Transverse colon (tissue), 4 donors: ENCODE measurements at regions not wholly inside any gene's neighbourhood (a gene's known extent, or its start where the extent isn't known, plus 50 kb on each side); places are given as distances from the start of the nearest gene placed in this dataset.

Experiments
- DNase-seq: peaks from one replicate; pipeline ENCODE4 v3.0.0-alpha.2; 2019
- H3K27ac ChIP-seq, 4 donors: fragments of 200-600 bp; sonication (generic); 2 replicates each; pipeline ENCODE4 v1.5.1; 2016 to 2018; ENCODE audit warnings: inconsistent platforms in 4 of 4
- H3K27me3 ChIP-seq: fragments of 200-600 bp; sonication (generic); 2 replicates; pipeline ENCODE4 v1.5.1; 2017; ENCODE audit warnings: inconsistent platforms
- H3K36me3 ChIP-seq, 4 donors: fragments of 200-600 bp; sonication (generic); 2 replicates each; pipeline ENCODE4 v1.5.1; 2017 to 2019; ENCODE audit warnings: inconsistent platforms in 4 of 4
- H3K4me1 ChIP-seq, 4 donors: fragments of 200-600 bp; sonication (generic); 2 replicates each; pipeline ENCODE4 v1.5.1; 2017 to 2020; ENCODE audit warnings: inconsistent platforms in 4 of 4
- H3K4me3 ChIP-seq, 4 donors: fragments of 200-600 bp; sonication (generic); 1 replicate in 1 of 4; 2 replicates in 3 of 4; pipeline versions ENCODE4 v1.5.1 to v1.6.1; 2017 to 2019; ENCODE audit warnings: inconsistent platforms in 4 of 4
- H3K9me3 ChIP-seq, 2 donors: fragments of 200-600 bp; sonication (generic); 2 replicates each; pipeline ENCODE4 v1.5.1; 2017 to 2019; ENCODE audit warnings: inconsistent platforms in 2 of 2
- CTCF ChIP-seq, 5 experiments: fragments of 200-600 bp in 3 of 5; fragments of 450-650 bp in 2 of 5; sonication (generic) in 3 of 5; IDR thresholded peaks; 1 replicate in 2 of 5; 2 replicates in 3 of 5; pipeline ENCODE4 v1.5.1; 2016 to 2017; ENCODE audit warnings: antibody characterized with exemption in 5 of 5, inconsistent platforms in 3 of 5, mild to moderate bottlenecking in 2 of 5, moderate library complexity in 1 of 5
- EP300 ChIP-seq: sonication (generic); formaldehyde crosslinking; IDR thresholded peaks from one replicate; pipeline ENCODE4 v1.6.1; 2017; ENCODE audit warnings: antibody characterized with exemption, low read depth
- POLR2A ChIP-seq: fragments of 450-650 bp; IDR thresholded peaks from one replicate; pipeline ENCODE4 v1.6.1; 2016; ENCODE audit warnings: antibody characterized with exemption, mild to moderate bottlenecking, moderate library complexity
- POLR2AphosphoS5 ChIP-seq, 3 donors: sonication (generic); formaldehyde crosslinking; IDR thresholded peaks; one replicate each; pipeline ENCODE4 v1.6.1; 2016; ENCODE audit warnings: antibody characterized with exemption in 3 of 3
- WGBS, 2 donors: methylation state at CpG; one replicate each; pipeline ENCODE4 v1.1.5; 2018; ENCODE audit warnings: low coverage in 1 of 2; 5-methylcytosine and 5-hydroxymethylcytosine counted together
- in situ Hi-C, 4 donors: fragments of 200-750 bp; cut with MboI; loops; one replicate each; pipeline versions ENCODE4 v1.15.0 to v1.15.1; 2017; ENCODE audit warnings: low sequenced_read_pairs in 3 of 4, low pct_ligation_motif_present in 1 of 4, low pct_unique_long_range_greater_than_20kb in 1 of 4
- intact Hi-C: fragments of 100-400 bp; cut with DNase I; formaldehyde crosslinking; loops from one replicate; pipeline ENCODE4 v1.15.1; 2023; ENCODE audit warnings: low total_unique reads

DNA sequence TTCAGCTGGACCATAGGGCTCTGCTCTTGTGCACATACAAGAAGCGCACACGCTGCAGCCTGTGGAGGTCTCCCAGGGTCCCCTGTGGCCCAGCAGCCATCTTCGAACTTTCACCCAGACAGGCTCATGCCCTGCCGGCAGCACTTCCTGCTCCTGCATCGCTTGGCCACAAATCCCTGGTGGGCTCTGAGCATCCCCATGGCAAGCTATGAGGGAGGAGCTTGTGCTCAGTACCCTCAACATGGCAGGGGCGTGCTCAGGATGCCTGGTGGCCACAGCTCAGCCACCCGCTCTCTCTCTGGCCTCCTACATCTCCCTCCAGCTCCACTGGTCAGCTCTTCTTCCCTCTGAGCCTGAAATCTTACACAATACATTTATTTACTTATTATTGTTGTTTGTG is 63.7 kb downstream of the IRX2 start:
- H3K9me3 ChIP-seq, result no peaks in the 10 kb centered on the region
- WGBS, 2 donors, result 80 to 81% methylated on average over 1 to 7 of the region's 7 CpGs
- H3K27ac ChIP-seq, result no peak overlapping the region
- TF ChIP-seq EP300 (no peak), POLR2A (no peak), CTCF (IDR thresholded peaks at IDR 0.05) (no peak), POLR2AphosphoS5 (IDR thresholded peaks at IDR 0.05) (no peak)
- H3K36me3 ChIP-seq, result no peaks in the 10 kb centered on the region
- H3K4me1 ChIP-seq, result no peaks in the 10 kb centered on the region
- in situ Hi-C loops (no loop called here), intact Hi-C loops (no loop called here)
- DNase-seq, result no peak
- H3K4me3 ChIP-seq, result no peak overlapping the region
- no peaks in the 10 kb centered on the region for H3K27me3 ChIP-seq

DNA sequence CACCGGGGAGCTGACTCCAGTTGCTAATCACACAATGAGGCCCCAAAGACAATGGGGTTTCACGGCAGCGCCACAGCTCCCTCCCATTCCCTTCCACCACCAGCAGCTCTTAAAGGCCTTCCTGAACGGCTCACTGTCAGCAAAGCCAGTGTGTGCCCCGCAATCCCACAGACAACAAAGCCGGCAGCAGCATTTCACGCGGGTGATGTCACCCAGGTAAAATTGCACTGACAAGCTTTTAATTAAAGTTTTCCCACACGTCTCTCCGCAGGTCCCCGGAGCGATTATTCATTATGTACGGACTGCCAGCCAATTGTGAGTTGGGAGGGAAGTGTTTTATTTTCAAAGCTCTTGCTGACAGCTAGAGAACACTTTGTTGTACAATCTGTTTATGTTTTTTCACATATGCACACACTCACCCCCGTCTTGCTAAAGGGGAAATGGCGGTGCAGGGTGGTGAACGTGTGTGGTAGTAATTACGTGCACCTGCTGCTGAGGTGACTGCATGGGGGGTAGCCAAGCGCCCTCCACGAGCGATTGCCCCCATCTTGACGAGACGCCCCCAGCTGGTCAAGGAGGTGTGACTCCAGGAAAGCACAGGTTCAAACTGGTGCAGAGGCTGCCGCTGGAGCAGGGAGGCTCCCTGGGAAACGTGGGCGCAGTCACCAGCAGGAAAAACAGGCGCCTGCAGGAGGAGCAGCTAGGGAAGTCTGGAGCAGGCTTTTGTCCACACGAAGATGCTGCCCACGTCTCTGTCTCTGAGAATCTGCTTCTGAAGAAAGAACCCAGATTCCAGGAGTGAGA is 65.0 kb downstream of the IRX2 start:
- H3K27me3 ChIP-seq, result no peaks in the 10 kb centered on the region
- DNase-seq, result no peak
- TF ChIP-seq CTCF (IDR thresholded peaks at IDR 0.05) (no peak), POLR2AphosphoS5 (IDR thresholded peaks at IDR 0.05) (no peak), POLR2A (no peak), EP300 (no peak)
- no peaks in the 10 kb centered on the region for H3K36me3 ChIP-seq
- no peaks in the 10 kb centered on the region for H3K9me3 ChIP-seq
- no peak overlapping the region for H3K27ac ChIP-seq
- intact Hi-C loops (no loop called here), in situ Hi-C loops (no loop called here)
- no peak overlapping the region for H3K4me3 ChIP-seq
- H3K4me1 ChIP-seq, result no peaks in the 10 kb centered on the region
- 54 to 65% methylated on average over 6 to 28 of the region's 28 CpGs for WGBS, 2 donors

DNA sequence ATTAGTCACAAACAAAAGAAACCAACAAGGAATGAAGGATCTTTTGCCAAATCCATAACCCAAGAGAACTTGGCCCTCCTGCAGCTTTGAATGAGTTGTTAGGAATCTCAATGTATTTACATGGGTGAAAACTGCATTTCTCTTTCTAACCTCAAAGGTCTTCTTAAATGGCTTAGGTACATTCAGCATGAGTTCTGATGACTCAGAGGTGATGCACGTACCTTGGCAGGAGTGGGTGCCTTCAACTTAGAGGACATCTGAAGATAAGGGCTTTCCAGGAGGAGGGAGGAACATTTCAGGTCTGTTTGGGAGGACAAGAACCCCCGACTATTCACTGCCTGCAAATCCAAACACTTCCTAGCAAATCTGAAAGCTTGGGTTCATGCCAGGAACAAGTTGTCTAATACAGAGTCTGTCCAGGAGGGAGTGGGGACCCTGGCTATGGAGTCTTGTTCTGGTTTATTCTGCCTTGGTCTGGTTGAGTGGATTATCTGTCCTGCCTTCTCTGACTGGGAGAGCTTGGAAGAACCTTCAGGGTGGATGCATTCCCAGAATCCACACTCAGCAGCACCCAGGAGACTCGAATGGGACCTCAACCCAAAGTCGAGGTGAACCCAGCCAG is 65.7 kb downstream of the IRX2 start:
- in situ Hi-C loops, result no loop called here
- H3K4me3 ChIP-seq, result no peak overlapping the region
- no peak for DNase-seq
- intact Hi-C loops, result no loop called here
- no peak overlapping the region for H3K27ac ChIP-seq
- H3K36me3 ChIP-seq, result no peaks in the 10 kb centered on the region
- no peaks in the 10 kb centered on the region for H3K27me3 ChIP-seq
- 47 to 71% methylated on average over 1 to 4 of the region's 4 CpGs for WGBS, 2 donors
- no peaks in the 10 kb centered on the region for H3K4me1 ChIP-seq
- no peaks in the 10 kb centered on the region for H3K9me3 ChIP-seq
- no peak for TF ChIP-seq EP300
- TF ChIP-seq CTCF (IDR thresholded peaks at IDR 0.05), result no peak
- TF ChIP-seq POLR2AphosphoS5 (IDR thresholded peaks at IDR 0.05), result no peak
- no peak for TF ChIP-seq POLR2A

DNA sequence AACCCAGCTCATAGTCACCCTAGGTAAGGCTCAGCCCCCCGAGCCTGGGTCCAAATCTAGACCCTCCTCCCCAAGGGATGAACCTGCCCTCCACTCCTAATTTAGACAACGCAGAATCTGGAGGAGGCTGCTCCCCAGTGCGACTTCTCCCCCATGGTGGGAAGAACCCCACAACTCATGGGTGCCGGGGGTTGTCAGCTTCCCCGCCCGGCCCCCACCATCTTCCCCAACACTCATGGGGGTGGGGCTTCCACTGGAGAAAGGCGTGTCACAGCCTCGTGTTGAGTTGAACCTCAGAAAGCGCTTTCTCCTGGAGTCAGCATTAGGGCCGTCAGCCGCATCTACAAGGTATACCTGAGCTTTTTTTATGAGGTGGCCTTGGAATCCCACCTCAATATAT is 66.9 kb downstream of the IRX2 start:
- H3K27ac ChIP-seq, result no peak overlapping the region
- H3K36me3 ChIP-seq, result no peaks in the 10 kb centered on the region
- no peaks in the 10 kb centered on the region for H3K4me1 ChIP-seq
- TF ChIP-seq CTCF (IDR thresholded peaks at IDR 0.05) (no peak), EP300 (no peak), POLR2AphosphoS5 (IDR thresholded peaks at IDR 0.05) (no peak), POLR2A (no peak)
- no peaks in the 10 kb centered on the region for H3K27me3 ChIP-seq
- no peak for DNase-seq
- no peaks in the 10 kb centered on the region for H3K9me3 ChIP-seq
- 60 to 84% methylated on average over 1 to 11 of the region's 11 CpGs for WGBS, 2 donors
- H3K4me3 ChIP-seq, result no peak overlapping the region
- in situ Hi-C loops, result no loop called here
- intact Hi-C loops, result no loop called here
